DND-41 (cell line): ENCODE measurements at regions not wholly inside any gene's neighbourhood (a gene's known extent, or its start where the extent isn't known, plus 50 kb on each side); places are given as distances from the start of the nearest gene placed in this dataset.

Experiments
- CTCF ChIP-seq: IDR thresholded peaks from 2 replicates; pipeline ENCODE4 v1.5.1; 2012; ENCODE audit warnings: borderline replicate concordance, low read length, moderate library complexity, mild to moderate bottlenecking; ENCODE audit not compliant: poor library complexity, severe bottlenecking; ENCODE audit errors: extremely low read depth
- EZH2 ChIP-seq: IDR thresholded peaks from 3 replicates; pipeline ENCODE4 v1.6.1; 2012; ENCODE audit warnings: borderline replicate concordance, low read depth, mild to moderate bottlenecking, moderate library complexity, low read length, inconsistent platforms; ENCODE audit not compliant: severe bottlenecking

GRCh38 chr2:185137700-185138099 is 539.4 kb downstream of the ZNF804A start:
- TF ChIP-seq CTCF (no peak), EZH2 (no peak)
